ENCODE measurements at regions not wholly inside any gene's neighbourhood (a gene's known extent, or its start where the extent isn't known, plus 50 kb on each side); places are given as distances from the start of the nearest gene placed in this dataset.
"Not testable (repeated sequence)": the region's sequence is repeated elsewhere in the genome, so short reads cannot be mapped to it uniquely, and the experiment has no call there.

GRCh38 chr5:87120518-87121303 lies 147.0 kb upstream of the RASA1 start:
- intact Hi-C loops (cut with DNase I) = no loop called here
- DNase-seq (ENCODE audit: low spot score) = no peak

GRCh38 chr5:87121304-87122150 lies 146.2 kb upstream of the RASA1 start:
- intact Hi-C loops (cut with DNase I) = no loop called here
- no peak for DNase-seq (ENCODE audit: low spot score)

GRCh38 chr5:87122151-87122977 lies 145.3 kb upstream of the RASA1 start:
- intact Hi-C loops (cut with DNase I) = no loop called here
- no peak for DNase-seq (ENCODE audit: low spot score)

- intact Hi-C loops (cut with DNase I) = no loop called here
- no peak for DNase-seq (ENCODE audit: low spot score)
Measured at GRCh38 chr5:87125766-87126165, 141.9 kb upstream of the RASA1 start.

GRCh38 chr5:87126869-87127268 lies 140.8 kb upstream of the RASA1 start:
- no peak for DNase-seq (ENCODE audit: low spot score)
- intact Hi-C loops (cut with DNase I) = no loop called here

GRCh38 chr5:87127426-87127825 lies 140.3 kb upstream of the RASA1 start:
- no peak for DNase-seq (ENCODE audit: low spot score)
- intact Hi-C loops (cut with DNase I) = no loop called here

GRCh38 chr5:87127956-87128687 lies 139.6 kb upstream of the RASA1 start:
- intact Hi-C loops (cut with DNase I) = no loop called here
- no peak for DNase-seq (ENCODE audit: low spot score)

GRCh38 chr5:87129046-87129445 lies 138.6 kb upstream of the RASA1 start:
- intact Hi-C loops (cut with DNase I) = no loop called here
- no peak for DNase-seq (ENCODE audit: low spot score)

GRCh38 chr5:87132696-87133095 lies 135.0 kb upstream of the RASA1 start:
- DNase-seq (ENCODE audit: low spot score) = no peak
- intact Hi-C loops (cut with DNase I) = no loop called here

GRCh38 chr5:87134513-87134912 lies 133.2 kb upstream of the RASA1 start:
- DNase-seq (ENCODE audit: low spot score); intact Hi-C loops (cut with DNase I): not testable (repeated sequence)

GRCh38 chr5:87136096-87136495 lies 131.6 kb upstream of the RASA1 start:
- intact Hi-C loops (cut with DNase I) = no loop called here
- no peak for DNase-seq (ENCODE audit: low spot score)

- intact Hi-C loops (cut with DNase I) = no loop called here
Measured at GRCh38 chr5:87136733-87137132, 130.9 kb upstream of the RASA1 start.

GRCh38 chr5:87137283-87137682 lies 130.4 kb upstream of the RASA1 start:
- DNase-seq (ENCODE audit: low spot score) = no peak

More at GRCh38 chr5:87136733-87137132, 130.9 kb upstream of the RASA1 start:
- no peak for DNase-seq (ENCODE audit: low spot score)

GRCh38 chr5:87138091-87138805 lies 129.4 kb upstream of the RASA1 start:
- intact Hi-C loops (cut with DNase I) = no loop called here
- DNase-seq (ENCODE audit: low spot score) = no peak

More at GRCh38 chr5:87137283-87137682, 130.4 kb upstream of the RASA1 start:
- intact Hi-C loops (cut with DNase I) = no loop called here

GRCh38 chr5:87139795-87140194 lies 127.9 kb upstream of the RASA1 start:
- no peak for DNase-seq (ENCODE audit: low spot score)

GRCh38 chr5:87141544-87141943 lies 126.1 kb upstream of the RASA1 start:
- no peak for DNase-seq (ENCODE audit: low spot score)
- intact Hi-C loops (cut with DNase I) = no loop called here

More at GRCh38 chr5:87139795-87140194, 127.9 kb upstream of the RASA1 start:
- intact Hi-C loops (cut with DNase I) = no loop called here

GRCh38 chr5:87145853-87146252 lies 121.8 kb upstream of the RASA1 start:
- intact Hi-C loops (cut with DNase I); DNase-seq (ENCODE audit: low spot score): not testable (repeated sequence)

GRCh38 chr5:87147441-87147840 lies 120.2 kb upstream of the RASA1 start:
- DNase-seq (ENCODE audit: low spot score) = no peak
- intact Hi-C loops (cut with DNase I) = no loop called here

- intact Hi-C loops (cut with DNase I) = no loop called here
- DNase-seq (ENCODE audit: low spot score) = no peak
Measured at GRCh38 chr5:87150630-87151029, 117.1 kb upstream of the RASA1 start.

Data from cardiac septum (tissue), 1 donor.